ENCODE measurements at regions not wholly inside any gene's neighbourhood (a gene's known extent, or its start where the extent isn't known, plus 50 kb on each side); places are given as distances from the start of the nearest gene placed in this dataset.

- TF ChIP-seq MYC (IDR thresholded peaks at IDR 0.05; ENCODE audit: borderline replicate concordance, low read length) (no peak), SREBF2 (IDR thresholded peaks at IDR 0.05) (no peak), REST (IDR thresholded peaks at IDR 0.05) (no peak), HES2 (IDR thresholded peaks at IDR 0.05) (no peak), ATOH8 (CRISPR knock-in tag; IDR thresholded peaks at IDR 0.05; ENCODE audit: low read depth) (no peak), RAD21 (conservative IDR thresholded peaks at IDR 0.05 in 1 of 2, IDR thresholded peaks at IDR 0.05 in 1 of 2) (no peak), JUN (IDR thresholded peaks at IDR 0.05) (no peak), USF2 (IDR thresholded peaks at IDR 0.05) (no peak), CBX2 (IDR thresholded peaks at IDR 0.05; ENCODE audit: borderline replicate concordance, low read depth) (no peak)
- no peak for DNase-seq (ENCODE audit: low read depth in 1 of 2, low spot score in 1 of 2)
- no peak for ATAC-seq
- Histone ChIP-seq H3K9me3 (no peaks in the 10 kb centered on the region), H3K4me1 (no peaks in the 10 kb centered on the region), H3K27ac (no peak overlapping the region), H3K4me2 (no peak overlapping the region), H3K4me3 (no peak overlapping the region)
- peak; percentile 85 for FAIRE-seq
- ChIA-PET POLR2A (no interaction called here), CTCF (no interaction called here)
- 70% methylated on average over 2 of the region's 2 CpGs for WGBS (ENCODE audit: missing lambda C conversion rate)
These were observed 111.8 kb upstream of the FRMPD4 start for GRCh38 chrX:12026481-12026880.

- H3K9me3 ChIP-seq = no peaks in the 10 kb centered on the region
- H3K4me3 ChIP-seq = no peak overlapping the region
- TF ChIP-seq HES2 (IDR thresholded peaks at IDR 0.05) = no peak
- no peak for TF ChIP-seq ZSCAN20 (CRISPR knock-in tag; IDR thresholded peaks at IDR 0.05)
- TF ChIP-seq ESRRA (IDR thresholded peaks at IDR 0.05; ENCODE audit: borderline replicate concordance, low read length) = no peak
- no peak for TF ChIP-seq POLR2A (IDR thresholded peaks at IDR 0.05; ENCODE audit: low read length)
- TF ChIP-seq HEYL (CRISPR knock-in tag; IDR thresholded peaks at IDR 0.05) = no peak
- no peak for TF ChIP-seq CEBPB (IDR thresholded peaks at IDR 0.05)
- no peak for TF ChIP-seq FOSL2 (IDR thresholded peaks at IDR 0.05)
- no peak for TF ChIP-seq FOSL2 (CRISPR knock-in tag; IDR thresholded peaks at IDR 0.05)
- no peak for TF ChIP-seq ZFP36 (IDR thresholded peaks at IDR 0.05; ENCODE audit: borderline replicate concordance, partially characterized antibody)
- no peak for TF ChIP-seq REST (IDR thresholded peaks at IDR 0.05)
- TF ChIP-seq MAFK (IDR thresholded peaks at IDR 0.05; ENCODE audit: partially characterized antibody) = no peak
- no peak for TF ChIP-seq HOXB13 (CRISPR knock-in tag; IDR thresholded peaks at IDR 0.05; ENCODE audit: low read depth)
- TF ChIP-seq MAX (IDR thresholded peaks at IDR 0.05) = no peak
- no peaks in the 10 kb centered on the region for H3K4me1 ChIP-seq
- ATAC-seq (no peak), FAIRE-seq (no peak), DNase-seq (ENCODE audit: low read depth in 1 of 2, low spot score in 1 of 2) (no peak)
- 84% methylated on average over 1 of the region's 1 CpG for WGBS (ENCODE audit: missing lambda C conversion rate)
- H3K4me2 ChIP-seq = no peak overlapping the region
- CTCF ChIA-PET = no interaction called here
- POLR2A ChIA-PET = no interaction called here
- no peak overlapping the region for H3K27ac ChIP-seq
These were observed 106.2 kb upstream of the FRMPD4 start for GRCh38 chrX:12032082-12032481.

All from A549 (cell line).